ENCODE measurements at regions not wholly inside any gene's neighbourhood (a gene's known extent, or its start where the extent isn't known, plus 50 kb on each side); places are given as distances from the start of the nearest gene placed in this dataset.
"Not testable (repeated sequence)": the region's sequence is repeated elsewhere in the genome, so short reads cannot be mapped to it uniquely, and the experiment has no call there.

DNA sequence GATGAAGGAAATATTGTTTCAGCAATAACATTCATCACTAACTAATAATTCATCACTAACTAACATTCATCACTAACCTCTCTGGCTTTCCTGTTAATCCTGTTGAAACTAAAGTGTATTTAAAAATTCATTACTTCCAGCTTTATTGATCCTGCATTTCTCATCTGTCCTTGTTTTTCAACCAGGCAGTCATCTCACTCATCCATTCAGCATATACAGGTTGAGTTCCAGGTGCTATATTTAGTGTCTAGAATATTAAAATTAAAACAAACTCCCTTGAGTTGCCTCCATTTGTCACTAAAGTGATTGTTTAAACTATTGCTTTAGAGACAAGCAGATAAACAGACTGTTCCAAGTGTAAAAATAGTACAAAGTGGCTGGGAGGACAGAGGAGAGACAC lies 58.1 kb downstream of the ATXN7L3B start:
- DNase-seq (ENCODE audit: low read depth), result no peak

DNA sequence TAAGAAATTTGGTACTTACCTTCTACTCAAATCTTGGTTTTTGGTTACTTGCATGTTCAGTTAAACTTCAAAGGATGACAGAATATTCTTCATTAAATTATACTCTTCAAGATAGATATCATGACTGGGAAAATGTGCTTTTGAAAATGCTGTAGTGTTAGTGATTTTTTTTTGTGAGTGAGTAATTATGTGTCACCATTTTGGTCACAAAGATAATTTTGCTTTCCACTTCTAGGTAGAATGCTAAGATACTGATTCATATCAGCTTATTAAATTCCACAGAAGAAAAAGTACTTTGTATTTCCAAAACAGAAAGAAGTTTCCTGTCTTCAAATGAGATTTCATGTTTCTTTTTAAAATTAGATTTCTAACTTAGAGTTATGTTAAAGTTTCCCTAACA lies 61.2 kb downstream of the ATXN7L3B start:
- no peak for DNase-seq (ENCODE audit: low read depth)

DNA sequence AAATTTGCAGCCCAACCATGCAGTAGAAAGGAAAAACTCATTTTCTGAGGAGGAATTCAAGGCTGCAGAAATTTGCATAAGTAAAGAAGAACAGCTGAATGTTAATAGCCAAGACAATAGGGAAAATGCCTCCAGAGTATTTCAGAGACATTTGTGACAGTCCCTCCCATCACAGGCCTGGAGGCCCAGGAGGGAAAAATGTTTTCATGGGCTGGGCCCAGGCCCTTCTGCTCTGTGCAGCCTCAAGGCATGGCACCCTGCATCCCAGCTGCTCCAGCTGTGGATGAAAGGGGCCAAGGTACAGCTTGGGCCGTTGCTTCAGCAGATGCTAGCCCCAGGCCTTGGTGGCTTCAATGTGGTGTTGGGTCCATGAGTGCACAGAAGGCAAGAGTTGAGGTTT lies 62.3 kb downstream of the ATXN7L3B start:
- no peak for DNase-seq (ENCODE audit: low read depth)

DNA sequence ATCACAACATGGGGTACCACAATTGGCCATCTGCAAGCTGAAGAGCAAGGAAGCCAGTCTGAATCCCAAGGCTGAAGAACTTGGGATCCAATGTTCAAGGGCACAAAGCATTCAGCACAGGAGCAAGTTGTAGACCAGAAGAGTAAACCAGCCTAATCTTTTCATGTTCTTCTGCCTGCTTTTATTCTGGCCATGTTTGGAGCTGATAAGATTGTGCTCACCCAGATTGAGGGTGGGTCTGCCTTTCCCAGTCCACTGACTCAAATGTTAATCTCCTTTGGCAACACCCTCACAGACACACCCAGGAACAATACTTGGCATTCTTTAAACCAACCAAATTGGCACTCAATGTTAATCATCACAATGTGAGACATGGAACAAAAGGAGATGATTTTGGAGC lies 63.2 kb downstream of the ATXN7L3B start:
- DNase-seq (ENCODE audit: low read depth), result not testable (repeated sequence)

DNA sequence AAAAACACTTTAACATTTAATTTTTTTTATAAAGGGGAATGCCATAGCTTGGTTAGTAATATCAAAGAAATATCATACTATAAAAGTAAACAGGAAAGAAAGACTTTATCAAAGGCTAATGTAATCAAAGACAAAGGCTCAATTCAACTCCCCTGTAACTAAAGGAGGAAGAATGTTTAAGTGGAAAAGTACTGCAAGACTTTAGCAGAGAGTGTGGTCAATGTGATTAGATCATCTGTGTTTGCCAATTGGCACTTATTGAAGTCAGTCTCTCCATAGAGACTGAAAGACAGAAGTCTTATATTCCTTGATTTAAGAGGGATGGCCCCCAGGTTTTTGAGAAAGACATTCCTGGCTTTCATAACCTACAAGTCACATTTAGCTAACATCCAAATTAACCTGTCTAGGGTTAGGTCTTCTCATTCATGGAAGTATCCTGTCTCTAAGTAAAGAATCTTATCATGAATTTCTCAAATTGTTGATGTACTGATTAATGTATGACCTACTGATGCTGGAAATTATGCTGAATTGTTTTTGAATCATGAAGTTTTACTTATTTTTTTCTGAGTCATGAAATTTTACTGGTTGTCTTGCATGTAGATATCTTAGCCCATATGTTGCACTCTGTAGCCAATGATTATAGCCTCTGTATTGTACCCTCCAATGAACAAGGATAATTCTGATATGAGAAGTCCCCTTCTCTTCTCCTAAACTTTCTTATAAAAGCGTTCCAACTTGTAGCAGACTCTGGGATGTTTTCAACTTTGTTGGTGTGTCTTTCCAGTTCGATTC lies 65.4 kb downstream of the ATXN7L3B start:
- DNase-seq (ENCODE audit: low read depth), result no peak

DNA sequence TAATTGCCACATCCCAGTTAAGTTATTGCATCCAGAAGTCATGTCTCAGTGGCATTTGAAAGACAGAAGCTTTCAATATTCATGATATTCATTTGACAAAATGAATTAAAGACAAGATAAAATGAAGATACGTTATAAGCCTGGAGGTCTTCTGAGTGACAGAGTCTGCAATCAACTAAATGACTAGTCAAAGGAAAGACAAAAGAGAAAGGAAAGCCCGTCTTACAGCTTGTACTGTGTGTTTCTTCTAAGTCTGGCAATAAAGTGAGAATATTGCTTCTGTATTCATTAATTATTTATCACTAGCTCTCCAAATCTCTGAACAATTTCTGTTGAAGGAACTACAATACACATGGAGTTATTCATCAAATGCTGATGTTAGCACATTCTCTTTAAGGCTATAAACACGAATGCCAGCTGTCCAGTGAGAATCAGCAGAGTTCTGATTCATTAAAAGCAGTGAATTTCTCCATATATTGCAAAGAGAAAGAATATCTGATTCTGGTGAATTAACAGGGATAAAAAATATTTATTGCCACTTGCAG lies 70.7 kb downstream of the ATXN7L3B start:
- no peak for DNase-seq (ENCODE audit: low read depth)

DNA sequence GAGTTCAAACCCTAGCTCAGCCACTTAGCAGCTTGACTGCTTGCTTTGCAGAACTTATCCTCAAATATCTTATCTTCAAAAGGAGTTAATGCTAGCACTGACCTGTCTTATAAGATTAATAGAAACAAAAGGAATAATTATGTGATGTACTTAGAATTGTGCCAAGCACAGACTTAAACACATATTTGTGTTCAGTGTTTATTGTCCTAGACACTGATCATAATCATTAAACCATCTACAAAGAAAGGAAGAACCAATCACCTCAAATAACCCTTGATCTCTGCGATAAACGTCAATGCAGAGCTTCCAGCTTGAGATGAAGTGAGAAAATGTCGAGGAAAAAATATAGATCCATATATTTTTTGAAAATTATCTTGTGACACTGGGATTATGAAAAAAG lies 73.1 kb downstream of the ATXN7L3B start:
- DNase-seq (ENCODE audit: low read depth), result no peak

DNA sequence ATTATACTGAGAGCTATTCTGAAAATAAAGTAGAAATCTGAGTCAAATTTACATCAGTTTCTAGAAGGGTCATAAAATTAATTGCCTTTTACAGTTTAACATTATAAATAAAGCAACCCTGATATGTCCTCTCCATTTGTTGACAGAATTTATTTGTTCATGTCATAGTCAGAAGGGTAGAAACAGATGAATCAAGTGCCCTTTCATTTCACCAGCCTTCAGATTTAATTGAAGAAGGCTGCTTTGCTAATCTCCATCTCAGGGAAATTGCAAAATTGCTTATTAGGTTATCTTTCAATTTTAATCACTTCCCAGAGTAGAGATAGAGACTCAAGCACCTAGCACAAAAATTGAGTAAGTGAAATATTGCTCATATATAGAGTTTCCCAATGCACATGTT lies 76.8 kb downstream of the ATXN7L3B start:
- no peak for DNase-seq (ENCODE audit: low read depth)

DNA sequence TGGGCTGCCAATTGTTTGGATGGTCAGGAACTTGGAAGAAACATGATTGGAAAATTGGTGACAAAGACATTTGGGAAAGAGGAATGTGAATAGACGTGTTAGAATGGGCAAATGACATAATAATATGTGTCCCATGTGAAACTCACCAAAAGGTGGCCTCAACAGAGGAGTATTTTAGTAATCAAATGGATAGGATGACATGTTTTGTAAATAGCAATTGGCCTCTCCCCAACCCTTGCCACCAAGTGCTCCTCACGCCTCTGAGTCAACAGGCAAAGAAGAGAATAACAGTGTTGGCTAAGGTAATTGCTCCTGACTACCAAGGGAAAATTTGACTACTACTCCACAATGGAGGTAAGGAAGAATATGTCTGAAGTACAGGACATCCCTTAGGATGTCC lies 81.4 kb downstream of the ATXN7L3B start:
- no peak for DNase-seq (ENCODE audit: low read depth)

DNA sequence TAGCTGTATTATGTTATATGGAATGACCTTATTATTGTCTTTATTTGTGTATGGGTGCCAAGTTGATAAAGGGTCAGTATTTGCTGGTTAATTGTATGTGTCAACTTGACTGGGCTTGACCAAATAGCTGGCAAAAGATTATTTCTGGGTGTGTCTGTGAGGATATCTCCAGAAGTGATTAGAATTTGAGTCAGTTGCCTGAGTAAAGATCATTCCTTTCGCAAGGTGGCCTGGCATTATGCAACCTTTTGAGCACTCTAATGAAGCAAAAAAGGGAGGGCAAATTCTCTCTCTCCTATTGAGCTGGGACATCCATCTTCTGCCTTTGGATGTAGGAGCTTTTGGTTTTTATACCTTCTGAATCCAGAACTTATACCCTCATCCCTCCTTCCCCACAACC lies 82.2 kb downstream of the ATXN7L3B start:
- DNase-seq (ENCODE audit: low read depth), result no peak

DNA sequence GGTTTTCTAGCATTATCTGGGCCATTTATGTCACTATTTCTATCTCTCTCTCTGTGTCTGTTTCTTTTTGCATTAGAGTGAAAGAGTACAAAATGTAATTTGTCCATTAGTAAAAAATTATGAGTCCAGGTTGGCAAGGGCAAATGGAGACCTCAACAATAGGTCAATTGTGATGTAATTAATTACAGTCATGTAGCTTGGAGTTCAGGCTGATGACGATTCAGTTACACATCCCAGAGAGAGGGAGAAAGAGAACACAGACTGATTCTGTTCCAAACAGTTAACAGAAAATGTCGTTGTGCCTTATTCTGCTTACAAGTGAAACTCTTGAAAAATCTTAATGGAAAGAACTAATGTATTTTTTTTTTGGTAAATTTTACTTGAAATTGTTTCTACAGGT lies 83.3 kb downstream of the ATXN7L3B start:
- DNase-seq (ENCODE audit: low read depth), result no peak

DNA sequence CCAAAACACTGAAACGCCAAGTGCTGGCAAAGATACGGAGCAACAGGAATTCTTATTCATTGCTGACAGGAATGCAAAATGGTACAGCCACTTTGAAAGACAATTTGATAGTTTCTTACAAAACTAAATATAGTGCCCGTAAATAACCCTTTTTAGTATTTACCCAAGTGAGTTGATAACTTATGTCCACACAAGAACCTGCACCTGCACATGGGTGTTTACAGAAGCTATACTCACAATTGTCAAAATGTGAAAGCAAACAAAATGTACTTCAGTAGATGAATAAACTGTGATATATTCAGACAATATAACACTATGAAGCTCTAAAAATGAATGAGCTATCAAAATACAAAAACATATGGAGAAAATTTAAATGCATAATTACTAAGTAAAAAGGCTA lies 86.6 kb downstream of the ATXN7L3B start:
- no peak for DNase-seq (ENCODE audit: low read depth)

DNA sequence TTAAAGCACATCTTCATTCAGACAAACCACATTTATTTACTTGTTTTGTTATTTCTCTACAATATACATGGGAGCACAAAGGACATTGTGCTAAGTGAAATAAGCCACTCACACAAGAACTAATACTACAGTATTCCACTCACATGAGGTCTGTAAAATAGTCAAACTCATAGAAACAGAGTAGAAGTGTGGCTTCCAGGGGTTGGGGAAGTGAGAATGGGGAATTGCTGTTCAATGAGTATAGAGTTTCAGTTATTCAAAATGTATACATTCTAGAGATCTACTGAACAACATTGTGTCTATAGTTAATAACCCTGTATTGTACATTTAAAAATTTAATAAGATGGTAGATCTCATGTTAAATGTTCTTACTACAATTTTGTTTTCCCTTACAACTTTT lies 88.8 kb downstream of the ATXN7L3B start:
- no peak for DNase-seq (ENCODE audit: low read depth)

DNA sequence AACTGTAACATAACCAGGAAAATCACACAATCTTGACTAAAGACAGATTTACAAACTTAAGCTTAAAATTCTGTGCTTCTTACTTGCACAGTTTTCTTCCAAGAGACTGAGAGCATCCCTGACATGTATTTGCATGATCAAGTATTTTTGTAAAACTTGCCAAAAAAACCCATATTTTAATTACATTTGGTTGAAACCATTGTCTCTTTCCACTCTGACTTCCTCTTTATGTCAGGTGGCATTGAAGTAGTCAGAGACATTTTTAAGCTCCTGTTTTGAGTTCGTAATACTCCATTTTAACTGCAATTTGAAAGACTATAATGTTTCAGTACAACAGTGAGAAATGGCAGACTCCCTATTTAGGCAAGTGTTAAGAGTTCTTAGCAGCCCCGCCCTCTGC lies 103.6 kb downstream of the ATXN7L3B start:
- no peak for DNase-seq (ENCODE audit: low read depth)

DNA sequence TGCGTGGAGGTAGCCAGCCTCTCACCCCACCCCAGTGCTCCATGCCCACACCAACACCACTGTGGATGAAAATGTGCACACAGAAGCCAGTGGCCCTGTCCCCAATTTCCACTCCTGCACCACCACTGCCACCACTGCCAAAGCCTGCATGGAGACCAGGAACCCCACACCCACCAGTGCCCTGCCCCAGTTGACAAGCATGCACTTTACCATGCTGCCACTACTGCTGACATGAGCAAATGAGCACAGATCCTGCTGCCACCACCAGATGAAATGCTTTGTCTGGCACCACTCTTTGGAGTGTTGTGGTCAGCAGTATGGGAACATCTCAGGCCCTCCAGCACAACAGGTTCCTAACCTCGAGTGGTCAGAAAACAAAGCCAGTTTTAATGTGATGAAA lies 104.1 kb downstream of the ATXN7L3B start:
- no peak for DNase-seq (ENCODE audit: low read depth)

DNA sequence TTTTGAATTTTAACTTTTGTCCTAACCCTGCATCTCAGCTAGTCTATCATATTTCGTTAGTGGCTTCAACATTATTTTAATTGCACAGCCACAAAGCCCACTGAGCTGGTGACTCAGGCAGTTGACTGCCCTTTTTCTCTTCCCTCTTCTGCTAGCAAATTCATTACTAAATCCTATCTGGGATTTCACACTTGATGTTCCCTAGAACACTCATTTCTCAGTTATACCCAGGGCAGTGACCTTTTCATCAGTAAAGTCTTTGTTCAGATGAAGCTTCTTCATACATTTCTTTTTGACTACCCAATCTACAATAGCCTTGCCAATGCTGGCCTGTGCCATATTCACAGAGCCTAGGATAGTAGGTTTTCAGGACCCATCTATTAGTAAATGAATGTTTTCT lies 107.0 kb downstream of the ATXN7L3B start:
- no peak for DNase-seq (ENCODE audit: low read depth)

DNA sequence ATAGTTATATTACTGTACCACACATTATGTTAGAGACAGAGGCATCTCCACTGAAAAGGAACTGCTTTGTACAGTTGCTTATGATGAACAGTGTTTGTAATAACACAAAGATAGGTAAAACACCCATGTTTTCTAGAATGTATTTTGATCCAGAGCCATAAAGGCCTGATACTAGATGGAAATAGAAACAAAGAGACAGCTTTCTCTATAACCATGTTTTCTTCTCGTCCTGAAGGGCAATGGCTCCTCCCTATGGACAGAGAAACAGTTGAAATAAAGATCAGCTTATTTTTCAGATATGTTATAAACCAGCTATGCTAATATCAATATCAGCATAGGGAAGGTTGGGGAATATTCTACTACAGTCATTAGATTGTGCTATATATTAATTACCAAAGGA lies 109.2 kb downstream of the ATXN7L3B start:
- DNase-seq (ENCODE audit: low read depth), result no peak

DNA sequence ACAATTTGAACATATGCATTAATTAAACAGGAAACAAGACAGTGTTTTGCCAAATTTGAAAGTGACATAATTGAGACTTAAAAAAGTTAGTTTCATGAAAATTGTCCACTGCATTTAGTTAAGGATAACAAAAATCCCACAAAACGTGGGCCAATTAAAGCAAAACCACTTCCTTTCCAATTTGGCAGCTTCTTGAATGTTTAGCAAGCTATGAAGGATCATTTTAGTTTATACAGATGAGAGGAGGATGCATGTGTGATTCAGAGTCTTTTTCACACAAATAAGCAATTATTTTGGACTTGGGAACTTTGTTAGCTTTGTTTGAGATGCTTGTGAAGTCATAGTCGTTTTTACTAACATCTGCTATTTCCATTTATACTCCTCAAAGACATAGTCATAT lies 109.6 kb downstream of the ATXN7L3B start:
- DNase-seq (ENCODE audit: low read depth), result no peak

DNA sequence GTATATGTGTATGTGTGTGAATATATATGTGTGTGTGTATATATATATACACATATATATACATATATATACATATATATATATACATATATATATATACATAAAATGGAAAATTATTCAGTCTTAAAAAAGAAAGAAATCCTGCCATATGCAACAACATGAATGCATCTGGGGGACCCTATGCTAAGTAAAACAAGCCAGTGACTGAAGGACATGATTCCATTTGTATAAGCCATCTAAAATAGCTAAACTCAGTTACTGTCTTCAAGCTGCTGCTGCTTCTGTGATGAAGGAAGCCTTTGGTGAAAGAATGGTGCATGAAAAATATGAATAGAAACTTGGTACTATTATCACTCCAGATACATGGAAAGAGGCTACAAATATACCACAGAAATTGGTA lies 118.6 kb downstream of the ATXN7L3B start:
- DNase-seq (ENCODE audit: low read depth), result no peak

DNA sequence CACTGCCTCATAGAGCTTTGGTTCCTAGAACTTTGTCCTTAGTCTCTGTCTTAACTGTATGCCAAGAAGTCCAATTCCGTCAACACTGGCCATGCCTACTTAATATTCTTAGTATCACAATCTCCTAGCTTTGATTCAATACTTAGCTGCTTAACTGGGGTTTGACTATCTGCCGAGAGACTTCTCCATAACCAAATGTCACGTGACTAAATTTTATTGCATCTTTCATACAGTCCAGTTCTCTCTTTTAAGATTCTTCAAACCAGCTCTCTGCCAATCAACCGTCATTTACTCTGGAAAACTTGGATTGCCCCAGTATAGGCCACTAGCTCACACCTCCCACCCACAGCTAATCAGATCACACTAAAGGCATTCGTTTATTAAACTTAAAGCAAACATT lies 122.8 kb downstream of the ATXN7L3B start:
- DNase-seq (ENCODE audit: low read depth), result no peak

DNA sequence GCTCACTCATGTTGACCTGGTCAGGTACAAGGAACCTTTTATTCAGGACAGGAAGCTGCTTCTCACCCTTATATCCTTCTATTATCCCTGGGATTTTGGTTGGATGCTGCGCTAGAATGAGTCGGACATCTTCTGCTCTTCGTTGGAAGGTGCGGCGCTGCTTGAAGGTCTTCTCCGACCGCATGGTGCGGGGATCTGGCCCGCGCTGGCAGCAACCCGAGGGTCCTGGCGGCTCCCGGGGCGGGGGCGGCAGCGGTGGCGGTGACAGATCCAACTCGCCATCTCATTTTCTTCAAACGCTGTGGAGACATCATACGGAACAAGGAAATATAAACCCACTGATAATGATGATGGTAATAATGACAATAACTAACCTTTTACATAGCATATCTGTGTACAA lies 126.3 kb downstream of the ATXN7L3B start:
- no peak for DNase-seq (ENCODE audit: low read depth)

DNA sequence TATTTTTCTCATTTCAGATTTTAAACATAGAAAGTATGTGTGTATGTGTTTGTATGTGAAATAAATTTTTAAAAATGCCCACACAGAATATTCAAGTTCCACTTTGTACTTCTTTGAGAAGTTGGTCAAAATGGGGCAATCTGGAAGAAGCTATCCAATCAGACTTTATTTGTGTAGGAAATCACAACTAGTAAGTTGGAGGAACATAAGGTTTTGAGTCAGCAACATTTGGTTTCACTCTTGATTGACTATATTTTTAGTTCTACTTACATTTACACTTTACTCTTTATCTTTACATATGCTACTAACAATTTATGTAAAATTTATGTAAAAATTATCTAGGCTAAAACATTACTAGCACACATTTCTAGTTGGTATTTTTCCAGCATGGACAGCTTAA lies 128.1 kb downstream of the ATXN7L3B start:
- no peak for DNase-seq (ENCODE audit: low read depth)

DNA sequence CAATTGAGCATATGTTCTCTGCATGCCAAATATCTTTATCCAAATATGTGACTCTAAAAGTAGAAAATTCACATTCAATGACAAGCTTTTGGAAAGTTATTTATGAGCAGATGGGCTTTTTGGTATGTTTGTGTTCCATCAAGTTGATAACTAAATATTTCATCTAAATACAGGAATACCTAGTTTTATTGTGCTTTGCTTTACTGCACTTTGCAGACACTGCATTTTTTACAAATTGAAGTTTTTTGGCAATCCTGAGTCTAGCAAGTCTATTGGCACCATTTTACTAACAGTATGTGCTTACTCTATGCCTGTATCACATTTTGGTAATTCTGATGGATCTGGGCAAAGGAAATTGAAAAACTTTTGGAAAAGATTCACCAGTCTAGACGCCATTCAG lies 133.8 kb downstream of the ATXN7L3B start:
- no peak for DNase-seq (ENCODE audit: low read depth)

DNA sequence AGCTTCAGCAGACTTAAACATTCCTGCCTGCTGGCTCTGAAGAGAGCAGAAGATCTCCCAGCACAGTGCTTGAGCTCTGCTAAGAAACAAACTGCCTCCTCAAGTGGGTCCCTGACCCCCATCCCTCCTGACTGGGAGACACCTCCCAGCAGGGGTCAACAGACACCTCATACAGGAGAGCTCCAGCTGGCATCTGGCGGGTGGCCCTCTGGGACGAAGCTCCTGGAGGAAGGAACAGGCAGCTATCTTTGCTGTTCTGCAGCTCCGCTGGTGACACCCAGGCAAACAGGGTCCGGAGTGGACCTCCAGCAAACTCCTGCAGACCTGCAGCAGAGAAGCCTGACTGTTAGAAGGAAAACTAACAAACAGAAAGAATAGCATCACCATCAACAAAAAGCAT lies 139.3 kb downstream of the ATXN7L3B start:
- not testable (repeated sequence) for DNase-seq (ENCODE audit: low read depth)
